GM03348 (cell line): ENCODE measurements at regions not wholly inside any gene's neighbourhood (a gene's known extent, or its start where the extent isn't known, plus 50 kb on each side); places are given as distances from the start of the nearest gene placed in this dataset.

Experiments
- DNase-seq: peaks from one replicate; pipeline ENCODE4 v3.0.0; 2012; ENCODE audit warnings: low spot score

DNA sequence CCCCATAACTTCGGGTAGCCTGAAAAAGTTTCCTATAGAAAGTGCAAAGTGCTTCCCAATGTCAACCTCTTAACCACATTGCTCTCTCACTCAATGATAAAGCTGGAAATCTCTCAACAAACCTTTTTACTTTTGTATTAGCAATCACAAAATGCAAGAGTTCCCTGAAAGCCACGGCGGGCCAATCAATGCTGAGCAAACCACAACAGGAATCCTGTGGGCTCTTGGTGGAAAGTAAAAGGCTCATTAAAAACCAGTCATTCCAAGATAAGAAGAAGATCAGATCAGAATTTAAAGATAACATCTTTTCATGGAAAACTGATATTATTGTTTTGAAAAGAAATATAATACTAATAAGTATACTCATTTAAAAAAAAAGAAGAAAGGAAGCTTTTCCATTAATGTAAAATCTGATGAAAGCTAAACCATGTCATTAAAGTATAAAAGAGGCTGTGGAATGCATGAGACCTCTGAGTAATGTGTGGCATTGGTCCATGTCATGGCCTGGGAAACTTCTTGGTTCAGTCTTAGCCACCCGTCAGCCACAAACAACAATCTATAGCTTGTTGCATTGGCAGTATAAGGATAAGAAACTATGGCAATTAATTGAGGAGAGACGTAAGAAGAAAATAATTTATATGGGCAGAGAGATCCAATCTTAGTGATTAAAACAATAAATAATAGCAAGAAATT is 1066.1 kb upstream of the SORCS1 start:
- no peak for DNase-seq

DNA sequence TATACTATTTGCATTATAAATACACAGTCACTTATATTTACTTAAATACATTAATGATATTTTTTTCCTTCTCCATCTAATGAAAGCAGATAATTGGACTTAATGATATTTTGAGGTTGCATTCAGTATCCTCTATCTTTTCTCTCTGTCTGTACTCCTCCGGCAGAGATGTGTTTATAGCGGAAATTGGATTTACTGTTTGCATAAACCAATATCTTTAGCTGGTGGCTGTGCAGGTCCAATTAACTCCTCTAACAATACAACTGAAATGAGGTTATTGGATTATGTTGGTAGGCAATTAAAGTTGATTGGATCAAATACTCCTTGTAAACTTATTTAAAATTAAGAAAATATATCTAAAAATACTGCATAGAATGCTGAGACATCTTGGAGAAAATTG is 1044.2 kb upstream of the SORCS1 start:
- DNase-seq, result no peak

DNA sequence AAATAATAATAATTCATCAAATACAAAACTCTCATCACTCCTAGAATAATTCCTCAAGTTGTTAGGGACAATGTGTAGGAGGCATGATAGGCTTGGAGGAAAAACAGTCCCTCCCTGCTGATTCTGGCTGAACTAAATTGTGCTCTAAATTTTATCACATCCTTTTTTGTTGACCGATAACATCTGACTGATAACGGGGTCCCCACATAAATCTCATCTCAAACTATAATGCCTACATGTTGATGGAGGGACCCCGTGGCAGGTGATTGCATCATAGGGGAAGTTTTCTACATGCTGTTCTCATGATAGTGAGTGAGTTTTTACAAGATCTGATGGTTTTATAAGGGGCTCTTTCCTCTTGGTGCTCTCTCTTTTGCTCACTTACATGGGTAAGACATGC is 1043.5 kb upstream of the SORCS1 start:
- no peak for DNase-seq

DNA sequence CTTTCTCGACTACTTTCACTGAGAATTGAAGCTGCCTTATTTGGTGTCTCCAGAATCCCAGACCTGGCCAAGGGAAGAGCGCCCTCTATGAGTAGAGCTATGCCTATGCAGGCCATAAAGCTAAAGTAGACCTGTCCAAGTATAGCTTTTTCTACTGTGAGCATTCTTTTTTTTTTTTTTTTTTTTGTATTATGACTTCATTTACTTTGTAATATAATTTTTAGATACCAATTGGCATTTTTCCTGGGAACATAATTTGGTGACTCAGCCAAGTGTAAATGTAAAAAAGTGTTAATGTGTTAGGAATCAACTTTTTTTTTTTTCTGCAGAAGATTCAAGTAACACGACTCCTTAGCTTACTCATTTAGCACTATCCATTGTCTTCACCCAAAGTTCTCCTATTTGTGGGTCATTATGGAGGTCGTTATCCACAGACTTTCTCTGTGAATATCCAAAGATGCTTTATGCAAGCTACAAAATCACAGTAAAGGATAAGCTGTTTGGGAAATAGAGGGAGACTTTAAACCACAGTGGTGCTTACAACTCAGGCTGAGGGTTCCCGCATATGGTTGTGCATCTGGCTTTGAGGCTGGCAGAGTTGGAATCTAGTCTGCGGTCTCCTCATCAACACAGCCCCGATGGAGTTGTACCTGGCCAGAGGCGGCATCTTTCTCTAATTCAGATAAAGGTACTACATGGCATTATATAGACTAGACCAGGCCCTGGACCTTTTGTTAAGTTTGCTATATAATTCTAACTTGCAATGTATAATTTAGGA is 1040.2 kb upstream of the SORCS1 start:
- DNase-seq, result peak; percentile 77

DNA sequence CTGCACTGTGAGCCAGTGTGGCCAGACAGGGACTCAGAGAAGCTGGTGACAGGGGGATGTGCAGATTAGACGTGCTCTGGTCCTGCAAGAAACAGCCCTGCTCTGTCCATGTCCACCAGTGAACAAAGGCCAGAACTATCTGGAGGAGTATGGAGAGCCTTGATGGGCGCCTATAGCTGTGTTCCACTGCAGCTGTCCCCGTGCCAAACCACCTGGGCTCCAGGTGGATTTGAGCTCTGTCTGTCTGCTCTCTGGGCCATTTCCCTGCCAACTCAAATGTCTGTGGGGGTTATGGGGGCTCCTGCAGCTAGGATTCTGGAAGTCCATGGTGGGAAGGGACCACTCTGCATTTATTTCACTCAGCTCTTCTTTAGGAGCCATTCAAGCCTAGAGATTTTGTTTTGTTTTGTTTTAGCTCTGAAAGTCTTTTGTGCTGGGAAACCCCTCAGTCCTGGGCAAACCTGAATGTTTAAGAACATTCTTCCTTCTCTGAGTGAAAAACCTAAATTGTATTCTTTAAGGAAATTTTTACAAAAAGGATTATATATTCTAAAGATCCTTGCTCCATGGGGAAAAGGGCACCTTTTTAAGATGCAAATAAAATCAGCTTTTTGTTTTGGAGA is 1039.5 kb upstream of the SORCS1 start:
- DNase-seq, result no peak

DNA sequence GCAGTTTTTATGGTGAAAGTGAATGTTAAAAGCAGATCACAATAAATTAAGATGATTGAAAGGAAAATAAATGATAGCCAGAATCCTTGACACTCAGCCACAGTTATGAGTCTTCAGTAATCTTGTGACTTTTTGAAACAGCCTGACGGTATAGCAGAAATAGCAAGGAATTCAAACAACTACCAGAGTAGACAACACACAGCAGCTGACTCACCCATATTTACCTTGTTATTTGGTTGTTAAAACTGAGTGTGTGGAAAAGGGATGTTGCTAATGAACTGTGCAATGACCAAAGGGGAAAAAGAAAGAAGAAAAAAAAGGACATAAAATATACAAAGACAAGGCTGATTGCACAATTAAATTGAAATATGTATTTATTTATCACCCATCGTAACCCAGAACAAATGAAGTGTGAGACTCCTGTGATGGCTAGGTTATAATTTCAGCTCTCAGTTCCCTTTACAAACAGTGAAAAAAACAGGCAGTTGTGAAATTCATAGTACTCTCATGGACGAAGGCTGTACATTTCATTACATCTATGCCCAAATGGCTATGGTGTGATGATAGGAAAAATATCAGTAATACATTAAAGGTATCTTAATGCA is 1023.0 kb upstream of the SORCS1 start:
- peak; percentile 53 for DNase-seq

DNA sequence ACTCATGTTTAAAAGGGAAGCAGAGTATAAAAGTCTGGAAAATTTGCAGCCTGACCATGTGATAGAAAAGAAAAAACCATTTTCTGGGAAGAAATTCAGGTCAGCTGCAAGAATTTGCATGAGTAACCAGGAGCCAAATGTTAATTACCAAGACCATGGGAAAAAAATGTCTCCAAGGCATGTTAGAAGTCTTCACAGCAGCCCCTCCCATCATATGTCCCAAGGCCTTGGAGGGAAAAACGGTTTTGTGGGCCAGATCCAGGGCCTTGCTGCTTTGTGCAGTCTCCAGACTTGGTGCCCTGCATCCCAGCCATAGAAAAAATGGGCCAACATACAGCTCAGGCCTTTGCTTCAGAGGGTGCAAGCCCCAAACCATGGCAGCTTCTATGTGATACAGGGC is 1019.6 kb upstream of the SORCS1 start:
- DNase-seq, result no peak

DNA sequence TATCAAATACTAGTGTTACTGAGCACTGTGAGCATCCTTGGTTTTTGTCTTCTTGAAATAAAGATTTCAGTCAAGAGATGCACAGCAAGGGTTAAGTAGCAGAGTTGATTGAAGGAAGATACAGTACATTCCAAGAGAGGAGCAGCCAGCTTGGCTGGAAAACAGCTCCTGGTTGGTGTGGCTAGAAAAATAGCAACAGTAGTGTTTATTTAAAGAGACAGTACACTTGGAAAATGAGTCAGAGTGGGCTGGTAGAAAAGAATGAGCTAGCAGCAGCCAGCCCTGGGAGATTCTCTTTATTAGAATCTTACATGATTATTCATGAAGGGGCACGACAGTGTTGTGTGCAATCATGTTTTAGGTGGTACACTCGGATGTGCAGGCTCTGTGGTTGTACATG is 1016.4 kb upstream of the SORCS1 start:
- peak; percentile 15 for DNase-seq

DNA sequence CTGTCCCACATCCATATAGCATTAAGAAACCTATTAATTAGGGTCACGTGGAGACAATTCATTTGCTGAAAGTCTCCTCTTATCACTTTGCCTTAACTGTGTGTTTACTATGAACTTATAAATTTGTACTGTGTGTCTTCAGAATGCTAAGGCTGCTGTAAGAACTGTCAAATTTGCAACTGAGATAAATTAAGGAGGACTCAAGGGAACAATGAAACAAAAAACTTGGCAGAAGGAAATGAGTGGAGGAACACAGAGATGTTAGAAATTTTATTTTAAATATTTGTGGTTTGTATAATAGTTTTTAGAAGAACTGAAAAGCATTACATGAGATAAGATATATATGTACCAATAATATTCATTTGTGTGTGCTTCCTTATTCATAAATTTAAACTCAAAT is 1005.3 kb upstream of the SORCS1 start:
- peak; percentile 20 for DNase-seq

DNA sequence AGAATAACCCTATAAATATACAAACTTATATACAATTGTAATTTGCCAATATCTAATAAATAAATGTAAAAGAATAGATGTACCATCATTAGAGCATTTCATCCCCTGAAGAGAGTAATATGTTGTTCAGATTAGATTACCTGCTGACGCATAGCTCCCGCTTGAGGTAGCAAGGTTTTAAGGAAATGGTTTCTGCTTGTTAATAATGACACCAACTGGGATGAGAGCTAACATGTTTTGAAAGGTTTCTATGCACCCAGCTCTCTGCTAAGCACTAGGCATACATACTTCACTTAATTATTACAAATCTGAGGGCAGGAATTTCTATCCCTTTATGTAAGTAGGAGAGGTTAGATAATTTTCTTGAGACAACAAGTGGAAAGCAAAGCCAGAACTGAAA is 1003.3 kb upstream of the SORCS1 start:
- DNase-seq, result no peak

DNA sequence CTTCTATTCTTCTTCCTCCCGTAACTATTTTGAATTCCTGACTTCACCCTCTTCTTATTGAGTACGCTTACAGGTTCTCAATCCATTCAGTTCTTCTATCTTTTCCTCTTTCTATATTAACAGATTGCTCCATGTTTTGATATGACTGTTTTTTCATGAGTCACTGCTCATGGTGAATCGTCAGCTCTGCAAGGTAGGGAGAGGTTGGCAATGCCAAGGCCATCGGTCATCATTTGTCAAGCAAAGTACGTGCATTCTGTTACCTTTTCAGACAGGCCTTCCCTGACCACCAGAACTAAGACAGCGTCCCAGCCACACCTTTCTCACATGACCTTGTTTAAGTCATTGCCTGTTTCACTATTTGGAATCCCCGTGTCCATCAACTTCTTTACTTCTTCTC is 1001.9 kb upstream of the SORCS1 start:
- DNase-seq, result no peak

DNA sequence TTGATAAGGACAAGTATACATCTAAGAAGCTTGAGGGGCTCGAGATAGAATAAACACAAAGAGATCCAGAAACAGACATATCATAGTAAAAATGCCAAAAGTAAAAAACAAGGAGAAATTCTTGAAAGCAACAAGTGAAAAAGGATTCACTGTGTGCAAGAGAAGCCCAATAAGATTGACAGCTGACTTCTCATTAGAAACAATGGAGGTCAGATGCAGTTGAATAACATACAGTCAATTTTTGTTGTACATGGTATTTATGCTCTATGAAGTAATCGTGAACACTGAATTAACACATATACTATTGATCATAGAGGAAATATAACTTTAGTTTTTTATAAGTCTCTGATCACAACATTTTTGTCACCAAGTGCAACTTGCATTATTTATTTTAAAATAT is 982.8 kb upstream of the SORCS1 start:
- DNase-seq, result no peak

DNA sequence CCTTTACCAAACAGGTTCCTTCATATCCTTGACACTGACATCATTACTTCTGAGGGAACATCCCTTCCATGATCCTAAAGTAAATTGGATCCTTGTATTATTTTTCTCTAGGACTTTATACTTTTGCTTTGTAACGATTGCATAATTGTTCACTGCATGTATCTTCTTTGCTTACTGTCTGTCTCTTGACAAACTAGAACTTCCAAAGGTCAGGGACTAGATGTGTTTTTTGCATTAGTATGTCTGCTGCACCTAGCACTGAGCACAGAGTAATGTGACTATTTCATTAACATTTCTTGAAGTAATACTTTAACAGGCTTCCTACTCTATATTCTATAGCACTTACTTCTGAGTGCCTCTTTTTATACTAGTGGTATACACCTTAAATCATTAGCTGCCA is 976.6 kb upstream of the SORCS1 start:
- DNase-seq, result no peak

DNA sequence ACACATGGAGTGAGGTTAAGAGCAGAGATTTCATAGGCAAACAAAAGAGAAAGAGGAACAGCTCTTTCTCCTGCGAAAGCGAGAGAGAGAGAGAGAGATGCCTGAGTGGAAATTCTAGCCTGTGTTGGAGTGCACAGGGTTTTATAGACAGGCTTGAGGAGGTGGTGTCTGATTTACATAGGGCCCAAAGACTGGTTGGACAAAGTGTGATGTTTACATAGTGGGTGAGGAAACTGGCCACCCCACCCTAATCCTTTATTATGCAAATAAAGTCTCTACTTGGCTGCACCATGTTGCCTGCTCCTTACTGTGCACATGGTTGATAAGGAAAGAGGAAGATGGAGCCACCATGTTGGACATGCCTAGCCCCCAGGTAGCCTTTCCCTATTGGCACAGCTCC is 967.8 kb upstream of the SORCS1 start:
- no peak for DNase-seq

DNA sequence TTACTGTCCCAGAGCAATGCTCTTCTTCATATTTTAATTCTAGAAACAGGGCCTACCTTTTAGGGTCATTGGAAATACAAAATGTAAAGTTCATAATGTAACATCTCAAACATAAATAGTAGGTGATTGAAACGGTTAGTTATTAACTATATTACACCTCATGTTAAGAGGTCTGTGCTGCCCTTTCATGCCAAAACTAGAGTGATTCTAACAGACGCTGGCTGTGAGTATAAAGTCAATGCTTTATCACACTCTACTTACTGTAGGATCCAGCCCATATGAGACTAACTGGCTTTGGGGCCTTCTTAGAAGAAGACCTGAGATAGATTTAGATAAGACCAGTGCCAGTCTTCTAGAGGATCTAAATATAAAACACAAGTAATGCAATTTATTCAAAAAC is 966.1 kb upstream of the SORCS1 start:
- no peak for DNase-seq

DNA sequence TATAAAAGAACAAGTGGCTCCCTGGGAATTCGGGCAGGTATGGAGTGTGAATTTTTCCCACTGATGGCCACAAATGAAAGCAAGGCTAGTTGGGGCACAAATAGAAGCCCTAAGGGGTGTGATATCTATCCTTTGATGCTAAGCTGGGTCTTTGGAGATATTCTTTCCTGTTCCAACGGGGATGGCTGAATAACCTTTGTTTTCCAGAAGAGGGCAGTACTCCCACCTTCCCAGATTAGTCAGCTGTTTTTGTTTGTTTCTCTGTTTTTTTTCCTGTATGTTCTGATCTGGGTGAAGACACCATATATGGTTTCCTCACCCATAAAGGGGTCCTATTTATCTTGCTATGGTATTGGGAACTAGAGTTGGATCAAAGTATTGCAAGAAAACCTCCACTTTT is 947.7 kb upstream of the SORCS1 start:
- DNase-seq, result peak; percentile 30

DNA sequence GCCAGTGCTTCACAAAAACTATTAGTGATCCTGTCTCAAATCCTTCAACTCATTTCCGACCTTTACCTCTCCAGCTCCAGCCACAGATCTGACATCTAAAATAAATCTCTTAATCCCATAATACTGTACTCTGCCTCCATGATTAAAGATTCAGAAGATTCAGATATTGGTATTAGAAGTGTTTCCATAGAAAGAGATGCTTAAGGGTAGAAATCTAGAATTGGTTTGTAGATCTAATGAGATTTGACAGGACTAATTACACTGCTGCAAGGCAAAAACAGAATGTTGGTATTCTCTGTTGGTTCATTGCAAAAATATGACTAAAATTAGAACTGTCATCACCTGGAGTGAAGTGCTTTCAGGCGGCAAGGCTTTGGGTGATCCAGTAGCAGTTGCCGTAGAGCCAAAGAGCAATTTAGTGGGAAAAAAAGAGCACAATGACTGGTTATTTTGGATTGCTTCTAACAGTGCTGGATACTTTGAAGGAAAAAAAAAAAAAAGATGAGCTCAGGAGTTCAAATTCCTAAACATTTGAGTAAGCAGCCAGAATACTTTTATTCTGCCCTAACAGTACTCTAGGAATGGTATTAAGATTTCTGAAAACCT is 940.1 kb upstream of the SORCS1 start:
- DNase-seq, result peak; percentile 25

DNA sequence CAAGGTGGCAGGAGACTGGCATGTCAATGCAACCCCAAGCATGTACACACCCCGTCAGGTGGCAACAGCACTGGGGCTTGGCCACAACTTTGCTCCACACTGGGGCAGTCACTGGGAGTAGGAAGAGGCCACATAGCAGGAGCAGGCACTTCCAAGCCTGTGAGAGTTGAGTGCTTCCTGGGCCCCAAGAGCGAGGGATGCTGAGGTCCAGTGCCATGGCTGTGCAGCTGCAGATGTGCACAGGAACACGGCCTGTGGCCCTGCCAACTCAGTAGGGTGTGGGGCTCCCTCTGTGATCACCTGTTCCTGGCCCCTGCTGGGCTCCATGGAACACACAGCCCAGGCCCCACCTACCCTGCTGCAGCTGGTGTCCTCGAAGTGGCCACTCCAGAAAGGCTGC is 932.8 kb upstream of the SORCS1 start:
- no peak for DNase-seq

DNA sequence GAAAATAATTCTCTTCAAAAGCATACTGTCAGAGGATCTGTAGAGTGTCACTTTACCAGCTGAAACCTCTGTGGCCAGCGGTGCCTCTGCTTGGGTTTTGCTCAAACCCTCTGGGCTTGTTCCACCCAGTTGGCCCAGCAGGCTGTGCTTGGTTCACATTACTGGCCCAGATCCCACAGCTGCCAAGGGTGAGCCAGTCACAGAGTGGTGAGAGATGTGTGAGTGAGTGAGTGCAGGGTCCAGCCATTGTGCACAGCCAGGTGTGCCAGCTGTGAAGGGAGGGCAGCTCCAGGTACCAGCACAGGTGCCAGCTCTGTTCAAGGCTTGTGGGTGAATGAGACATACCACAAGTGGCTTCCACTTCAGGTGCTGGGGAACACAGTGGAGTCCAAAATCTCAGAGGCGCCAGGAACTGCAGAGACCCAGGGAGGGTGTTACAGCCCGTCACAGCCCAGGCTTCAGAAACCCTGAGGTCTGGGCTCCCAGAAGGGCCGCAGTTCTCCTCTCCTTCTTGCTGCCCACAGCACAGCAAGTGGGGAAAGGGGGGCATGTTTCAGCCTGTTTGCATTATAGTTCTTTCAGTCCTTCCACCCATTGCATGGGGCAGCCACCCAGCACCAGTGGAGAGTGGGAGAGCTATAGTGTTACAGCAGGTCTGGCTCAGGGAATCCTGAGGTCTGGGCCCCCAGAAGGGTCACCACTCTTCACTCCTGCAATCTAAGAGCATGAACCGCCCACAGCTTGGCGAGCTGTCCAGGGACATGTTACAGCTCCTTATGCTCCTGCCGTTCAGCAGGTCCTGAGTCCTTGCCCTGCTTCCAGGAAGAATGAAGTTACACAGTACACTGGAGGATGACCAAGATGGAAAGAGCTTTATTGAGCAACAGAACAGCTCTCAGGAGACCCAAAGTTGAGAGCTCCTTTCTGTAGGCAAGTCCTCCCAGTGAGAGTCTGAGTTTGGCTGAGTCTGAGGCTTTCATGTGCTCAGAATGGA is 931.7 kb upstream of the SORCS1 start:
- no peak for DNase-seq

DNA sequence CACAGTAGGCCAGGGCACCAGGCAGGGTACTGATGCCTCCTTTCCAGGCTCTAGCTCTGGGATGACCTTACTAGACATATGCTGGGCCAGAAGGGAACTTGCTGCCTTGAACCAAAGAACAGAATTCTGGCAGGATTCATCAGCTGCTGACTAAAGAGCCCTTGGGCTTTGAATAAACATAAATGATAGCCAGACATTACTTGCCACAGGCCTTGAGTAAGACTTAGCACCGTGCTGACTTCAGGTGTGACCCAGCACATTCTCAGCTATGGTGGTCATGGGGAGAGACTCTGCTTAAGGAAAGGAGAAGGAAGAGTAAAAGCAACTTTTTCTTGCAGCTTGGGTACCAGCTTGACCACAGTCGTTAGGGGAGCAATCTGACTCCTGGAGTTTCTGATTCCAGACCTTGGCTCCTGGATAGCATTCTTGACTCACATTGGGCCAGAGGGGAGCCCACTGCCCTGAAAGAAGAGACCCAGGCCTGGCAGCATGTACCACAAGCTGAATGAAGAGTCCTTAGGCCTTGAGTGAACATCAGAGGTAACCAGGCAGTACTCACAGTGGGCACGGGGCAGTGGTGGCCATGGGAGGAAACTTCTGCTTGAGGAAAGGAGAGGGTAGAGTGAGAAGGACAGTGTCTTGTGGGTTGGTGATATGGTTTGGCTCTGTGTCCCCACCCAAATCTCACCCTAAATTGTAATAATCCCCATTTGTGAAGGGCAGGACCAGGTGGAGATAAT is 926.1 kb upstream of the SORCS1 start:
- no peak for DNase-seq

DNA sequence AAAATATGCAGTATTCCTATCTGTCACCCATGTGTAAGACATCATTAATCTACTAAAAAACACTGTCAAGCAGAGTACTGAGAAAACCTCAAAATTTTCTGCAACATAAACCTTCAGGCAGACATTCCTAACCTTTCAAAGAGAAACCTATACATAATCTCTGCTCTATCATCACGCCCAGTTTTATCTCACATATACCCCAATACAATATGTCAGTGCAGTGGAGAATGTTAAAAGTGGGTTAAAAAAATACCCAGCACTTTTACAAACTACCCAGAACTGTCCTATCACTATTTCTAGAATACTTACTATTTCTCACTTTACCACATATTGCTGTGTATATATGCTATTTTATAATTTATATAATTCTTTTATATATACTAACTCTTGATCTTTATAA is 922.0 kb upstream of the SORCS1 start:
- no peak for DNase-seq
